ENCODE measurements at regions not wholly inside any gene's neighbourhood (a gene's known extent, or its start where the extent isn't known, plus 50 kb on each side); places are given as distances from the start of the nearest gene placed in this dataset.
A peak's percentile ranks its signal among the peaks of the same experiment; 100 is the strongest.

- DNase-seq (ENCODE audit: low read depth): no peak
- H3K4me3 ChIP-seq (ENCODE audit: low read depth, low read length): no peak overlapping the region
- no peak for TF ChIP-seq CTCF (IDR thresholded peaks at IDR 0.05; ENCODE audit: control insufficient read depth, extremely low read depth, insufficient read depth)
These were observed 257.6 kb upstream of the DOK6 start for GRCh38 chr18:69143084-69143483.

- no peak for DNase-seq (ENCODE audit: low read depth)
- no peak overlapping the region for H3K4me3 ChIP-seq (ENCODE audit: low read depth, low read length)
- TF ChIP-seq CTCF (IDR thresholded peaks at IDR 0.05; ENCODE audit: control insufficient read depth, extremely low read depth, insufficient read depth): no peak
These were observed 248.3 kb upstream of the DOK6 start for GRCh38 chr18:69152436-69152835.

GRCh38 chr18:69157906-69158305 lies 242.8 kb upstream of the DOK6 start:
- TF ChIP-seq CTCF (IDR thresholded peaks at IDR 0.05; ENCODE audit: control insufficient read depth, extremely low read depth, insufficient read depth): no peak
- no peak for DNase-seq (ENCODE audit: low read depth)

GRCh38 chr18:69158944-69159343 lies 241.7 kb upstream of the DOK6 start:
- H3K4me3 ChIP-seq (ENCODE audit: low read depth, low read length): no peak overlapping the region
- no peak for TF ChIP-seq CTCF (IDR thresholded peaks at IDR 0.05; ENCODE audit: control insufficient read depth, extremely low read depth, insufficient read depth)
- no peak for DNase-seq (ENCODE audit: low read depth)

More at GRCh38 chr18:69157906-69158305, 242.8 kb upstream of the DOK6 start:
- H3K4me3 ChIP-seq (ENCODE audit: low read depth, low read length): no peak overlapping the region

- no peak overlapping the region for H3K4me3 ChIP-seq (ENCODE audit: low read depth, low read length)
- DNase-seq (ENCODE audit: low read depth): no peak
- no peak for TF ChIP-seq CTCF (IDR thresholded peaks at IDR 0.05; ENCODE audit: control insufficient read depth, extremely low read depth, insufficient read depth)
These were observed 239.2 kb upstream of the DOK6 start for GRCh38 chr18:69161383-69162028.

GRCh38 chr18:69162649-69163048 lies 238.0 kb upstream of the DOK6 start:
- 0 out of 2 replicates have a peak overlapping the region, but pooled peaks have one; percentile 11 for H3K4me3 ChIP-seq (ENCODE audit: low read depth, low read length)
- no peak for TF ChIP-seq CTCF (IDR thresholded peaks at IDR 0.05; ENCODE audit: control insufficient read depth, extremely low read depth, insufficient read depth)
- no peak for DNase-seq (ENCODE audit: low read depth)

- TF ChIP-seq CTCF (IDR thresholded peaks at IDR 0.05; ENCODE audit: control insufficient read depth, extremely low read depth, insufficient read depth): no peak
- H3K4me3 ChIP-seq (ENCODE audit: low read depth, low read length): no peak overlapping the region
- no peak for DNase-seq (ENCODE audit: low read depth)
These were observed 228.6 kb upstream of the DOK6 start for GRCh38 chr18:69172046-69172445.
